AG09309 (cell line): ENCODE measurements at regions not wholly inside any gene's neighbourhood (a gene's known extent, or its start where the extent isn't known, plus 50 kb on each side); places are given as distances from the start of the nearest gene placed in this dataset.

Experiments
- DNase-seq: peaks from one replicate; pipeline ENCODE4 v3.0.0-alpha.2; 2010; ENCODE audit warnings: low read depth
- H3K4me3 ChIP-seq: 2 replicates; pipeline ENCODE4 v1.5.1; 2011; ENCODE audit warnings: mild to moderate bottlenecking, low read depth, low read length, moderate library complexity; ENCODE audit not compliant: control insufficient read depth
- TF ChIP-seq, protein P1 (sequence below): IDR thresholded peaks from 2 replicates; pipeline ENCODE4 v1.5.1; 2011; ENCODE audit warnings: mild to moderate bottlenecking, low read depth, low read length, inconsistent platforms; ENCODE audit not compliant: insufficient read depth, control insufficient read depth; ENCODE audit errors: missing control alignments

DNA sequence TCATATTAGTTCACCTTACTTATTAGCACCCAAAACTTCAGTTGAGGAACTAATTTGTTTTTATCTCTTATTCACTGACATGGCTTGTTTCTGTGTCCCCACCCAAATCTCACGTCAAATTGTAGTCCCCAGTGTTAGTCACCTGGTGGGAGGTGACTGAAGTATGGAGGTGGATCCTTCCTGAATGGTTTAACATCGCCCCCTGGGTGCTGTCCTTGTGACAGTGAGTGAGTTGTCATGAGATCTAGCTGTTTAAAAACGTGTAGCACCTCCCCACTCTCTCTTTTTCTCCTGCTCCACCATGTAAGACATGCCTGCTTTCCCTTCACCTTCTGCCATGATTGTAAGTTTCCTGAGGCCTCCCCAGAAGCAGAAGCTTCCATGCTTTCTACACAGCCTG lies 75.0 kb upstream of the HECTD2 start:
- TF ChIP-seq, protein P1, sequence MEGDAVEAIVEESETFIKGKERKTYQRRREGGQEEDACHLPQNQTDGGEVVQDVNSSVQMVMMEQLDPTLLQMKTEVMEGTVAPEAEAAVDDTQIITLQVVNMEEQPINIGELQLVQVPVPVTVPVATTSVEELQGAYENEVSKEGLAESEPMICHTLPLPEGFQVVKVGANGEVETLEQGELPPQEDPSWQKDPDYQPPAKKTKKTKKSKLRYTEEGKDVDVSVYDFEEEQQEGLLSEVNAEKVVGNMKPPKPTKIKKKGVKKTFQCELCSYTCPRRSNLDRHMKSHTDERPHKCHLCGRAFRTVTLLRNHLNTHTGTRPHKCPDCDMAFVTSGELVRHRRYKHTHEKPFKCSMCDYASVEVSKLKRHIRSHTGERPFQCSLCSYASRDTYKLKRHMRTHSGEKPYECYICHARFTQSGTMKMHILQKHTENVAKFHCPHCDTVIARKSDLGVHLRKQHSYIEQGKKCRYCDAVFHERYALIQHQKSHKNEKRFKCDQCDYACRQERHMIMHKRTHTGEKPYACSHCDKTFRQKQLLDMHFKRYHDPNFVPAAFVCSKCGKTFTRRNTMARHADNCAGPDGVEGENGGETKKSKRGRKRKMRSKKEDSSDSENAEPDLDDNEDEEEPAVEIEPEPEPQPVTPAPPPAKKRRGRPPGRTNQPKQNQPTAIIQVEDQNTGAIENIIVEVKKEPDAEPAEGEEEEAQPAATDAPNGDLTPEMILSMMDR = no peak
- DNase-seq = no peak
- H3K4me3 ChIP-seq = no peak overlapping the region

DNA sequence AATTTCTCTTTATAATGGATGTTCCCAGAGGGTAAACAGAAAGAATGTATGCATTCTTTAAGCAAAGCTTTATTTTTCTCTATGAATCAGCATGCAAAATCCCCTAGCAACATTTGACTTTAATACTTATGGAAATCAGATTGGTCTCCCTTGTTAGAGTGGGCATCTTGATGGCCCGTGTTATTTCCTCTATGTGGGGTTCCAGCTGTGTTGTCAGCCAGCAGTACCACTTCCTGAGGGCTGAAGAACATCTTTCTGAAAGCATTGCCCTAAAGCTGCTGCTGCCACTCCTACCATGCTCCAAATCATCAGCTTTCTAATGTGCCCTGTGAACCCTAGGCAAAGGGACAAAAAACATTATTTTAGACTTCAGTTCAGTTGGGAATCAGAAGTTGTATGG lies 70.4 kb upstream of the HECTD2 start:
- TF ChIP-seq, protein P1 = no peak
- no peak overlapping the region for H3K4me3 ChIP-seq

DNA sequence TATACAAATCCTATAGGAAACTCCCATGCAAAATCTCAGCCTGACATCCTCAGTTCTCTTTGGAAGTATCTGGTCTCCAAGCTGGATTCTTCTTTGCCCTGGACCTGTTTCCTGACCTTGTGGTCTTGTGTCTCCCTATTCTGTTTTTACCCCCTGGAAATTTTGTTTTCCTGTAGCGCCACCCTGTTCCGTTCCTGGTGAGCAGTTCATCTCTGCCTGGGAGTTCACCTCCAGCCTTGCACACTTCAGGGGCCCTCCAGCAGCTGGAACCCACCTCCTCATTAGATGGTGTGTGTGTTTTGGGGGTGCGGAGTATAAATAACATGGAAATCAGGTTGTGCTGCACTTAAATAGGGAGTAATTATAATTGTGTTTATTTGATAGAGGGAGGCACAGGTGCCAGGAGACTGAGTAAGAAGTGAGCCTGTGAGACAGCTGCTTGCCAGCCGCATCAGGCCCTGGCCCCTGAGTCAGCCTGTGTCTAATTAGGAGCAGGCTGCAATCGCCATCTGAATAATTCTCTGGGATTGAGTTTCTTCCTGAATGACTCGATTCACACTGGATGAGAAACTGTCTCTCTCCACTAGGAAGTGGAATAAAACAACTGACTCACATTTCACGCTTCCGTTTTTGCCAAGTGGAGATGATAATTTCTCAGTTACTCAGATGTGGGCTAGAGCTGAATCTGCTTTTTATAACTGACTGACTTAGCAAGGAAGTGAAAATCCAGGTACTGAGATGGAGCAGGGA lies 69.4 kb upstream of the HECTD2 start:
- H3K4me3 ChIP-seq = no peak overlapping the region
- peak; percentile 79 for DNase-seq
- TF ChIP-seq, protein P1 = no peak

More for the DNA sequence above, 70.4 kb upstream of the HECTD2 start:
- no peak for DNase-seq

DNA sequence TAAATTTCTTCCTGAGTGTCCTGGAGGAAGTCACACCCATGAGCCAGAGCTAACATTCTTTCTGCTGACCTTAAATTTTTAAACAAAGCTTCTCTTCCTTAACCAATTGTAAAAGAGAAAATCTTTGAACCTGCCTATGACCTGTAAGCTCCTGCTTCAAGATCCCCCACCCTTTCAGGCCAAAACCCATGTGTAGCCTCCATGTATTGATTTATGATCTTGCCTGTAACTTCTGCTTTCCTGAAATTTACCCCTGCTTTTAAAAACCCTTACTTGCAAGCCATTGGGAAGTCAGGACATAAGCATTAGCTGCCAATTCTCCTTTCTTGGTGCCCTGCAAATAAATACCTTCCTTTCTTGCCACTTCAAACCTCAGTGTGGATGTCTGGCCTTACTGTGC lies 68.5 kb upstream of the HECTD2 start:
- no peak overlapping the region for H3K4me3 ChIP-seq
- no peak for DNase-seq
- TF ChIP-seq, protein P1 = no peak

DNA sequence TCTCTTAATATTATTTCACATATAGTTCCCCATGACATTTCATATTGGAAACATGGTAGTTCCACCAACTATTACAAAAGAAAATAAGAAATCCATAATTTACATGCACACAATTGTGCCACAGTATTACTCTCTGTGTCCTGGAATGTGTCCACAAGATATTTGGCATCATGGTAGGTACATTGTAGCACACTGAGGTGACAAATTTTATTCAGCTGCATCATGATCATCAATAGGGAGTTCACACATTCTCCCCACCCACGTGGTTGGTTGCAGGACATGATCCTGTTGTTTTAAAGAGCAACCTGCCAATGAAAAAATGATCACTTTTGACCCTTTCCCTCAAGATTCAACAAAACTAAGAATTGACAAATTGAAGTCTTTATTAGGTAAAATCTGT lies 67.1 kb upstream of the HECTD2 start:
- no peak for DNase-seq
- no peak overlapping the region for H3K4me3 ChIP-seq
- TF ChIP-seq, protein P1 = no peak

DNA sequence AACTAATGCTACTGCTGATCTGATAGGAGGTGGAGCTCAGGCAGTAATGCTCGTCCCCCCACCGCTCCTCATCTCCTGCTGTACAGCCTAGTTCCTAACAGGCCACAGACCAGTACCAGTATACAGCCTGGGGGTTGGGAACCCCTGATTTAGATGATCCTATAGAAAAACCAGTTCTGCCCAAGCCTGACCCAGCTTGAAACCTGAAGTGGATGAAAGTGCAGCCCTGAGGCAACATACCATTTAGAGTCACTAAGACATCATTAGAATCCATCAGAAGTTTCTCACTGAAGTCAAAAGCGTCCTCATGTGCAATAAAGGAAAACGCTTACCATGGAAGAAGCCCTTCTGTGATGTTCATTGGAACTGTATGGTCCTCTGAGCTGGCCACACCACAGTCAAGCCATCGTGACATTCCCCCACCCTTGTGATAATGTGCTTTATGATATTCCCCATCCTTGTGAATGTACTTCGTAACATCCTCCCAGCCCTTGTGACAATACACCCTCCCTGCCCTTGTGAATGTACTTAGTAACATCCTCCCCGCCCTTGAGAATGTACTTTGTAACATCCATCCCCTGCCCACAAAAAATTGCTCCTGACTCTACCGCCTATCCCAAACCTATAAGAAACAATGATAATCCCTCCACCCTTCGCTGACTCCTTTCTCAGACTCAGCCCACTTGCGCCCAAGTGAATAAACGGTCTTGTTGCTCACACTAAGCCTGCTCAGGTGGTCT lies 65.9 kb upstream of the HECTD2 start:
- DNase-seq = no peak
- TF ChIP-seq, protein P1 = no peak
- H3K4me3 ChIP-seq = no peak overlapping the region

DNA sequence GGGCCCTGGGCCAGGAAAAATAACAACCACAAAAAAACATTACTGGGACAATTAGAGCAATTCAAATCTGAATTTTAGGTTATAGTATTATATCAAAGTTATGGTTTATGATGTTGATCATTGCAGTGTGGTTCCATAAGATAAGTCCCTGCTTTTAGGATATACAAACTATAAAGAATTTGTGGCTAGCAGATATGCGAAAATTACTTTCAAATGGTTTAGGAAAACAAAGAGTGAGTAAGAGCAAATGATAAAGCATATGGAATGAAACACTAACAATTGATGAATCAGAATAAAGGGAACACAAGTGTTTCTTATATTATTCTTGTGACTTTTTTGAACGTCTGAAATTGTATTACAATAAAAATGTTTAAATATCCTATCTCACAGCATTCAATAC lies 64.4 kb upstream of the HECTD2 start:
- TF ChIP-seq, protein P1 = no peak
- DNase-seq = no peak
- H3K4me3 ChIP-seq = no peak overlapping the region
